ENCODE measurements at regions not wholly inside any gene's neighbourhood (a gene's known extent, or its start where the extent isn't known, plus 50 kb on each side); places are given as distances from the start of the nearest gene placed in this dataset.

DNA sequence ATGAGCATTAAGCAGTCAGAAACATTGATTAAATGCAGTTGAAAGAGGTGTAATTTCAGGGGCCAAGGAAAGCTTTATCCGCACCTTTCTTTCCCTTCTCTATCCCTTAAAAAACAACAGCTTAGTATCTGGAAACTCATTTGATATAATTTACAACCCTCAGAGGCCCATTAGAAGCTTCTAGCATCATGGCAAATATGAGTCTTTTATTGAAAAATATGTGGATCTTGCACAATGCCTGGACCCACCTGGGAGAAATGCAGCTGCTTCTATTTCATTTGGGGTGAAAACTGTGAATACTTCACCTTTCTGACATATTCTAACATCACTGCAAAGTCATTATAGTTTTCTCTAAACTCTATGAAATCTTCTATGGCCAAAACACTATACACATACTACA lies 492.2 kb upstream of the PSMD7 start:
- DNase-seq = no peak

DNA sequence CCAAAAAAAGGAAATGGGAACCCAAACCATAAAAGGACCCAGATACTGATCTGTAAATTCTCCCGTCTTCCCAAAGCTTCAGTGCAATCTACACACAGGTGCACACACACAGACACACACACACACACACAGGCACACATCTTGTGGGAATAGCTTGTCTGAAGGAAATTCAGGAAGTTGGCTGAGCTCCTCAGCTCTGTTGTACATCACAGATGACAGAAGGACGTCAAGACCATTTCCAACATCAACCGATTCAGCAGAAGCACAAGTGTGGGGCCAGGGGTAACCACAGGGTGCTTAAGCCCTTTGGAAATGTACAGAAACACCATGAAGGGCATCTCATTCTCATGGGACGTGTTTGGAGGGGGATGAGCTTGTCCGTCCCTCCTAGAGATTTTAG lies 498.1 kb upstream of the PSMD7 start:
- no peak for DNase-seq

DNA sequence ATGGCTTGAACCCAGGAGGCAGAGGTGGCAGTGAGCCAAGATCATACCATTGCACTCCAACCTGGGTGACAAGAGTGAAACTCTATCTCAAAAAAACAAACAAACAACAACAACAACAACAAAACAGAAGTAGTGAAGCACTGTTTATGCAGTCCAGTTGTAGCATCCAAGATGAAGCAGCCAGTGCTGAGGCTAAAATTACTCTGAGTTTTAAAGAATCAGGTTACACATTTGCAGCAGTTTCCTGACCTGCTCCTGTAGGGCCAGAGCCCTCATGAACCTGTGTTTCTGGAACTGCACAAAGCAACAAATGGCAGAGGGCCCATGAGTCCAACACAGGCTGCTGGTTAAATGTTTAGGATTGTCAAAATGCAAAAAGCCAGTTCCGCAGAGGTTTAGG lies 499.5 kb upstream of the PSMD7 start:
- DNase-seq = no peak

DNA sequence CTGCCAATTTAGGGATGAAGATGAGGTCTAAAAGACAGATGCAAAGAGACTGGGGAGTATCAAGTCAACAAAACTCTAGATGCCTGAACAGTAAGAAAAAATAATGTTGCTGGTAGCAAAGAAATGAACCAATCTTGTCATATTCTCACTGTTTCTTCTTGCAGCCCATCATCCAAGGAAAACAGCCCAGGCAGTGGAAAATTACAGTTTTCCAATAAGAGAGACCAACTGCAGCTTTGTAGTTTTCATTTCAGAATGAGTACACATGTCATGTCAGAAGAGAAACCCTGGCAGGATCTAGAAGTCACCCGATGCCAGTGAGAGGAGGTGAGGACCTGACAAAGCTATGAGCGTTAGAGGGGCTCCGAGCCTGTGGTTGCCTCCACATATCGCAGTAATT lies 500.4 kb upstream of the PSMD7 start:
- DNase-seq = no peak

DNA sequence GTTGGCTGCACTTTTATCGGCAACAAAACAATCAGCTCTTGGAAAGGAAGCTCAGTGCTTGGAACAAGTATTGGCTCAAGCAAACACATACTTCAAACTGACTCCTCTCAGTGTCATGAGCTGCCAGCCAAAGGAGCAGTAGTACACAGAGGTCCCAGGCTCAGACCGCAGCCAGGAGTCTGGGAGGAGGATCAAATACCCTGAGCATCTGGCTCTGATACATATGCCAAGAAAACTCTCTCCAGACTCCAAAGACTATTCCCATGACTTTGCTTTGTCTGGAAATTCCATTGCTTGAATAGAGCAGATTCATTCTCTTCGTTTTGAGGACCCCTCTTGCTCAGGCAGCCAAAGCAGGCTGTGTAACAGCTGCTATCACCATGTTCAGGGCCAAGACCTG lies 501.6 kb upstream of the PSMD7 start:
- DNase-seq = no peak

DNA sequence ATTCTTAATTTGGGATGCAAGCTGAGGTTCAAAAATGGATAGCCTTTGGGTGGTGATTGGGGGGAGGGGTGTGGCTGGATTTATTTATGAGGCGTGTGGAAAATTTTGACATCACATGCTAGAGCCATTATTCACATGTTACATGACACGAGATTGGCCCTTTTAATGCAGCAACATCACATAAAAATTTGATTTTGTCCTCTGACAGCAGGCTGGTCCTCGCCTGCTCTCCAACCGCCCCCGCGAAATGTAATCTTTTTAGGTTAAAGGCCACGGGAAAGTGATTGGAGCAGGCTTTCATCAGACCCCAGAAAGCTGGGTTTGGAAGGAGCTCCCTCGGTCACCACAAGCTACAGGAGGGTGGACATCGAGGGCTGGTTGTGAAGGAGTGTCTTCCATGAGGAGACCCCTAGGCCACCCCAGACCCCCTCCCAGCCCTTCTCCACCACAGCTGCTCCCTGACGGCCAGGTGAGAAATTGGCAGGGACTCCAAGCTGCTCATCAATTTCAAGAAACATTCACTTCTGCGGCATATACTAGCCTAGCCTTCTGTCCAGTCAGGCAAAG lies 502.7 kb upstream of the PSMD7 start:
- no peak for DNase-seq

DNA sequence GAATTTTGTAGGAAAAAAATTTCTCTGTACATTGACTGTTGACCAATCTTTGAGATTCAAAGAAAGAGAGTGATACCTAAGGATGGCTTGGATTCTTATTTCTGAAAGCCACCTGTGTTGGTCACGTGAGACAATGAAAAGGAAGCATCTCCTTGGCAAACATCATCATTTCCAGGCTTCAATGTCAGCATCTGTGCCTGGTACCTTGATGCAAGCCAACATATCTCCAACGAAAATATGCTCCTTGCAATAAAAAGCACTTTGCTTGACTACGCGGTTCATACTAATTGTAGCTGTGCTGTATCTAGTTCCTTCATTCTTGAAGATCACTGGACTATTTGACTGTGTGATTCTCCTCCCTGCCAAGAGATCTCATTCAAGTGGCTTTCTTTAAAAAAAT lies 503.4 kb upstream of the PSMD7 start:
- DNase-seq = no peak

- no peak for DNase-seq
These were observed 504.2 kb upstream of the PSMD7 start for GRCh38 chr16:73792199-73793020.

DNA sequence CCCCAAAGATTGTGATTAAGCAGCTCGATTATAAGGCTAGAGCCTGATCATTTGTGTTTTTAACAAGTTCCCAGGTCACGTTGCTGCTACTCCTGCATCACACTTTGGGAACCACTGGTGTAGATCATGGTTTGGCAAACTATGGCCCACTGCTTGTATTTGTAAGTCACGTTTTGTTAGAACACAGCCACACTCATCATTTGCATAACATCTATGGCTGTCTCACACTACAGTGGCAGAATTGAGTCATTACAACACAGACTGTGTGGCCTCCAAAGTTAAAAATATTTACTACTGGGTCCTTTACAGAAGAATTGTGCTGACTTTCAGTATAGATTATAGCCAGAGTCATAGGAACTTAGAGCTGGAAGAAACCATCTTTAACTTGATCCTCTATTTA lies 515.3 kb upstream of the PSMD7 start:
- no peak for DNase-seq

- no peak for DNase-seq
These were observed 517.7 kb upstream of the PSMD7 start for GRCh38 chr16:73778887-73779286.

DNA sequence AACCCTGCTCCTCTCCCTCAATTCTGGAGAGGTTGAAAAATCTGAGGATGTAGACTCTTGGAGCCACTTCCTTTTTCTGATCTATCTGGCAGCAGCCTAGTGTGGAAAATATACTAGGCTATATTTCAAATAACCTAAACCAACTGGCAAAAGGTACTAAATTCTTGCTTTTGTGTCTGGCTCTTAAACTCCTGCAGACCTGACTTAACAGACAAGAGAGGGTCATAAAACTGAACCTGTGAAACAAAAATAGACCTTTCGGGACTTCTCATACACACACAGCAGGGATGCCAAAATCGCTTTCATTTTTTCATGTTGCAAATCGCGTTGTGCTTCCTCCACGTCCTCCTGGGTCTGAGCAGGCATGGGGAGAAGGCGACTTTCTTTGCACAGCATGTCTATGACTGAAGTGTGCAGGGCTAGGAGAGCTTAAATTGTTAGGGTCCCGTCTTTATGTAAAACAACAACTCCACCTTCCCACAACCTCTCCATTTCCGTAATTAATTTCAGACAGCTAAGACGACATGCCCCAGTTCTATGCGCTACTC lies 520.7 kb upstream of the PSMD7 start:
- no peak for DNase-seq

DNA sequence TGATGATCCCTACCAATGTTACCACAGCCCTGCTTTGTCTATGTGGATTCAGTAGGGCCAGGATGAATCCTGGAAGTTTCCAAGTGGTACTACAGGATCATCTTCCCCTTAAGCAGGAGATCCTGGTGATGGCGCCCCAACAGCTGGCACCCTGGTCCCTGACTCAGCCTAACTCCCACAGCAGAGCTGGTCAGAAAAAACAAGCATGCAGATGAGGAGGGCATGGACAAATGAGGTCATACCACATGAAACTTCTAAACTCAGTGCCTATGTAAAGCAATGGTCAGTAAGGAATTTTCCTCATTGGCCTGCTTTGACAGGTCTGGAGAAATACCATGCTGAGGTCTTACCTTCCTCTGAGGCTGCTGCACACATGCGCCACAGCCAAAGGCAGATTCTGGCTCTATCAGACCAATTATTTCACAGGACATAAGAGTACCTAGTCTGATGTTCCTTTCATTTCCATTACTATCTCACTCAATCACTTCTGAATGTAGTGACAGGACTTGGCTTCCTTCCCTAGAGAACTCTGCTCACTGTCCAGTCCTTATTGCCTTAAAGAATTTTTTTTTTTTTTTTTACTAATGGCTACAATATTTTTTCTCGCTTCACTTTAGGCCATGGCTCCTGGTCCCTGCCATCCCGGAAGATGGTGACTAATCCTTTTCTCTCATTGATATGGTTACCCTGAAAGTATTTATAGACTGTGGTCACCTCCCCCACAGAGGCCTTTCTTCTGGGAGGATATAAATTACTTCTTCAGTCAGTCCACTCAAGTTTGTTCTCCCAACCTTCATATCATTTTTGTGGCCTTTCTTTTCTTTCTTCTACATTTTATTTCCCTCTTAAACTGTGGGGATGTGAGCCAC lies 525.2 kb upstream of the PSMD7 start:
- no peak for DNase-seq

- DNase-seq = no peak
These were observed 527.8 kb upstream of the PSMD7 start for GRCh38 chr16:73768786-73769203.

DNA sequence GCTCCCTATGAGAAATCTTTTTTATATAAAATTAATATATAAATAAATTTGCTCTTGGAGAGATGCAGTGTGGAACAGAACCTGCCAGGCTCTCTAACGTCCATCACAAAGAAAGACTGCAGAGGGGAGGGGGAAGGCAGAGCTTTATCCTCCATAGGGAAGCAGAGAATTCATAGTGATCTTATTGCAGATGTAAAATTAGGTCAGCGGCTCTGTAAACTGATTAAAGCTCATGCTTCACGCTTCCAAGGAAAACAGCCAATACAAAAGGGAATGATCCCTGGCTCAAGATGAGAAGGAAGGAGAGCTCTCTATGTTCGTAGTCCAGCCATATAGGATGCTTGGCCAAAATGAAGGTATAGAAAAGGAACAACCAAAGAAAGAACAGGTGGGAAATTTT lies 532.3 kb upstream of the PSMD7 start:
- DNase-seq = no peak

GRCh38 chr16:73756289-73757178 lies 540.1 kb upstream of the PSMD7 start:
- DNase-seq = no peak

GRCh38 chr16:73753931-73754330 lies 542.7 kb upstream of the PSMD7 start:
- DNase-seq = no peak

GRCh38 chr16:73750639-73751038 lies 546.0 kb upstream of the PSMD7 start:
- no peak for DNase-seq

DNA sequence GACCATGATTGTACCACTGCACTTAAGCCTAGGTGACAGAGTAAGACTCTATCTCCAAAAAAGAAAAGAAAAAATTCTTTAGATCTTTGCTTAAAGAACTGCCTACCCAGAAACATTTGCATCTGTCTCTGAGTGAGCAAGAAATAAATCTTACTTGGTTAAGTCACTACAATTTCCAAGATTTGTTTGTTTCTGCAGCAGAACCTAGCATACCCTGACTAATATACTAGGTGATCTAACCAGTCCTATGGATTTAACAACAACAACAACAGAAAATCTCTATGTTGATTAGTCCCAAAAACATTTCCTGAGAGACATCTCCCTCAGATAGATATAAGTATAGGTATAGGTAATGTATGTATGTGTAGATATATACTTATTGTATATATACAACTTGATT lies 549.3 kb upstream of the PSMD7 start:
- no peak for DNase-seq

- no peak for DNase-seq
These were observed 550.1 kb upstream of the PSMD7 start for GRCh38 chr16:73746554-73746953.

- DNase-seq = no peak
These were observed 552.7 kb upstream of the PSMD7 start for GRCh38 chr16:73743665-73744496.

DNA sequence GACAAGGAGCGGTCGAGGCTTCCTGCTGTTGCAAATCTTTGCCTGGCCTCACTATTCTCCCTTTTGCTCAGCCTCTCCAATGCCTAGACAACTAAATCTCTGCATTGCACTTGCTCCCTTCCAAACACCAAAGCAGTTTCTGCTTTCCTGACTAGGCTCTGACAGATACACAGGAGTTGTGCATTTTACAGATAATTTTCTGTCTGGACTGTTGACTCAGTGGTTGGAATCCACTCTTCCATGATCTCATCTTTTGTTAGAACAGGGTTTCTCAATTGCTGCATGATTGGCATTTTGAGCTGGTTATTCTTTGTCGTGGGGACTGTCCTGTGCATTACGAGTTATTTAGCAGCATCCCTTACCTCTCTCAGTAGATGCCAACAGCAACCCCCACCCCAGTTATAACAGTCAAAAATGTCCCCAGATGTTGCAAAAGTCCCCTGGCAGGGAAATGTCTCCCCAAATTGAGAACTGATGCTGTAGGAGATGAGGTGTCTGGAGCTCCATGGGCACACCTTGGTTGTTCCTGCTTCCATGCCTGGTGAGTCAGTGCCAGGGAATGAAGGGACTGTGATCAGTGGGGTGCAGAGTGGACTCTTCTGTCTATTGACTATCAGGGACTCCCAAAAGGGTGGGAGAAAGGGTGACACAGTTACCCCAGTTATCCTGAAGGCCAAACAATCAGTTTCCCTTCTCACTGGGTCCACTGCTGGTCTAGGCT lies 557.4 kb upstream of the PSMD7 start:
- DNase-seq = no peak
